HUDEP-2 (cell line): ENCODE measurements at regions not wholly inside any gene's neighbourhood (a gene's known extent, or its start where the extent isn't known, plus 50 kb on each side); places are given as distances from the start of the nearest gene placed in this dataset.
"Not testable (repeated sequence)": the region's sequence is repeated elsewhere in the genome, so short reads cannot be mapped to it uniquely, and the experiment has no call there.

Experiments used
- DNase-seq, 76 experiments: peaks; one replicate each; lab custom pipeline; 2025; ENCODE audit not compliant: unreplicated experiment in 76 of 76; lab: John Stamatoyannopoulos, UW

DNA sequence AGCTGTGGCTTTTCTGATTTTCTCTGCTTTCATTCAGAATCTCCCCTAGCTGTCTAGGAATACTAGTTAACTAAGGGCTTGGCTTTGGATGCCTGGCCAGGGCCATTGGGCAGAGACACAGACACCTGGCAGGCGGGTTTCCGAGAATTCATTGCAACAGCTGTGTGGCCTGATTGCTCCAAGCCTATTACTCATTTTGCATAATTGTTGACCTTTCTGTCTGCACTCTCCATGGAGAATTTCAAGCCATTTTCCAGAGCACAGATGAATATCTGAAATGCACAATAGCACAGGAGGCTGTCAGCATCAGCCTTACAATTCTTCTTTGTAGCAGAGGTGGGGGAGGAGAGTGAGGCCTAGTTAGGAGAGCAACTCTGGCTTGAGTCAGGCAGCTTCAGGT, 310.5 kb downstream of the DMAC1 start:
- DNase-seq, result no peak

DNA sequence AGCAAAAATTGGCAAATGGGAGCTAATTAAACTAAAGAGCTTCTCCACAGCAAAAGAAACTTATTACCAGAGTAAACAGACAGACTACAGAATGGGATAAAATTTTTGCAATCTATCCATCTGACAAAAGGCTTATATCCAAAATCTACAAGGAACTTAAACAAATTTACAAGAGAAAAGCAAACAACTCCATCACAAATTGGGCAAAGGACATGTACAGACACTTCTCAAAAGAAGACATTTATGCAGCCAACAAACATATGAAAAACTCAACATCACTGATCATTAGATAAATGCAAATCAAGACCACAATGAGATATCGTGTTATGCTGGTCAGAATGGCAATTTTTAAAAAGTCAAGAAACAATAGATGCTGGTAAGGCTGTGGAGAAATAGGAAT, 315.6 kb downstream of the DMAC1 start:
- not testable (repeated sequence) for DNase-seq

- DNase-seq, result no peak
Measured at GRCh38 chr9:7481570-7481969, 318.0 kb downstream of the DMAC1 start.

GRCh38 chr9:7479300-7479699, 320.3 kb downstream of the DMAC1 start:
- no peak for DNase-seq

GRCh38 chr9:7478646-7479045, 320.9 kb downstream of the DMAC1 start:
- DNase-seq, result no peak

GRCh38 chr9:7467186-7467585, 332.4 kb downstream of the DMAC1 start:
- DNase-seq, result no peak

DNA sequence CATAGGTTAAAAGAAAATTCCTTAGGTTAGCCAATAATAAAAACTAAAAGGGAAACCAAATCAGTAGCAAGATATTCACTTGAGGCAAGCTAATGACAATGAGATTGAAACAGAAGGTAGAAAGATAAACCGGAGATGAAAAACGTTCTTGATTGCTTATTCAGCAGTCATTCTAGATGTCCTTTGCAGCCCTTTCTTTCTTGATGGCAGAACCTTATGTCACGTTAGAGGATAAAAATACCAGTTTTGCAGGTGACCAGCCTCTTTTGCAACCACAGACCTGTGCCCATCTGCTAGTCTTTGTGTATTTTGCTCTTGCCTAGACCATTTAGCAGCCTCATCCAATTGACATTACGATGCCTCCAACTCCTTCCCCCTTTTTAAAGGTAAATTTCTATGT, 337.8 kb downstream of the DMAC1 start:
- DNase-seq, result no peak

- no peak for DNase-seq
Measured at GRCh38 chr9:7456793-7457530, 342.6 kb downstream of the DMAC1 start.

GRCh38 chr9:7456377-7456776, 343.2 kb downstream of the DMAC1 start:
- no peak for DNase-seq

DNA sequence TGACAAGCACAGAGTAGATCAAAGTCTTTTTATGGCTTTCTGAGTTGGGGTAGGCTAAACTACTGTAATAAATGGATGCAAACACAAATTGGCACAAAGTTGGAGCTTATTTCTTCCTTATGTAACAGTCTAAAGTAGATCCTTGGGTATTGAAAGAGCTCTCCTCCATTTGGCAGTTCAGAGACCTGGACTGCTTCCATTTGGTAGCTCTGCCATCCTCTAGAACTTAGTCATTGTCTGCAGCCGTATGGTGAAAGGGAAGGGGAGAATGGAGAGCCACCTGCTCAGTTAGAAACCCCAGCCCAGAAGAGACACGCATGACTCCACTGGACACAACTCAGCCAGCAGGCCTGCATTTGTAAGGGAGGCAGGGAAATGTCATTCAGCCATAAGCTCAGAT, 345.0 kb downstream of the DMAC1 start:
- no peak for DNase-seq

DNA sequence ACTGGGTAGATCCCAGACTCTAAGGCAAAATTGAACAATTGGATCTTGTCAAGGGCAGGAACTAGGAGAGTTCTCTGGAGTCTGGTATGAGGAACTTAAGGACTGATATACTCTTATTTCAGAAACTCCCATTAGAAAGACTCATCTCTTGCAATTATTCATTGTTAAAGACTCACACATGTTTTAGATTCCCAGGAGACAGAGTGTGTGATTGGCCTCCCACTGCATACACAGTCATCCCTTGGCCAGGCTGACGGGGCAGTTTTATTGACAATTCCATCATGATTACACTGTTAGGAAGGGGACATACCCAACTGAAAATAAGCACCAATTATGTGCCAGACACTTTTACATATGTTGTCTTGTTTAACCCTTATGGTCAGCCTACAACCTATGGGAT, 347.2 kb downstream of the DMAC1 start:
- DNase-seq, result no peak

DNA sequence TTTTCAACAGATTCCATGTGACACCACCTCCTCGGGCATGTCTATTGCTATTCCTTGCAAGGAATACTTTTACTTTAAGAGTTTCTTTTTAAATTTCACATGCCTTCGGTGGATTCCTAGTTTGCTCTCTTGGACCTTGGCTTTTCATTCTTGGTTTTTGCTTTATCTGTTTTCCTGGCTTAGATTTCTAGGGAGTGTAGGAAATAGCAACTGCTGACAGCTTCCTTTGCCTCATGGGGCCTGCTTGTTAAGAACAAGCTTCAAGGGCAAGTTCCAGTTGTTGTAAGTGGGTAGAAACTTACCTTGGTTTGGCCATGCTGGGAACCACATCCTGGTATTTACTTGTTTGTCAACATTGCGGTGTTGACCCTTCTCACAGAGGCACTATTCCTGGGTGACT, 348.5 kb downstream of the DMAC1 start:
- no peak for DNase-seq

GRCh38 chr9:7443541-7443940, 356.0 kb downstream of the DMAC1 start:
- no peak for DNase-seq

DNA sequence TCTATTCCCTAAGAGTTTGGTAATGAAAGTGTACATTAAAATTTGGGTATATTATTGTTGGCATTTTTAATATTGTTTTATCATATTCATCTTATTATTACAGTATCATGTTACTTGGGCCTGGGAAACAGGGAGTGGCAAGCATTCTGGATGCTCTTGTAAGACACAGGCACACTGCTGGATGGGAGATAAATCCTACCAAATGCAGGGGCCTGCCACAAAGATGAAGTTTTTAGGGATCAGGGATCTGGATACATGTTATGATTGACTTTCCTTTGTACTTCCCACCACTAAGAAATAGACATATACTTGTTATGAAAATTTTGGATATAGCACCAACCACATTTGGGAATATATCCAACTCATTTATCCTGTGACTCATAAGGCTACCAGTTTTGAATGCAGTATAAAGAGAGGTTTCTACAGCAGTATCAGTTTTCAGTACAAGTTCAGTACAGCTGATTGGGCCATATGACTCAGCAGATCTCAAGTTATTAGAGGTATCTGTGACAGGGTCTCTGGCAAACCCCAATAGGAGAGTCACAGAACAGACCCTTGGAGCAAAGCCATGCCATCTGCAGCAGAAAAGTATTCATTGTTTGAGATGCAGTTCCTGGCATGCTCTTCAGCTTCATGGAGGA, 360.1 kb downstream of the DMAC1 start:
- no peak for DNase-seq

- DNase-seq, result no peak
Measured at GRCh38 chr9:7436754-7437153, 362.8 kb downstream of the DMAC1 start.

DNA sequence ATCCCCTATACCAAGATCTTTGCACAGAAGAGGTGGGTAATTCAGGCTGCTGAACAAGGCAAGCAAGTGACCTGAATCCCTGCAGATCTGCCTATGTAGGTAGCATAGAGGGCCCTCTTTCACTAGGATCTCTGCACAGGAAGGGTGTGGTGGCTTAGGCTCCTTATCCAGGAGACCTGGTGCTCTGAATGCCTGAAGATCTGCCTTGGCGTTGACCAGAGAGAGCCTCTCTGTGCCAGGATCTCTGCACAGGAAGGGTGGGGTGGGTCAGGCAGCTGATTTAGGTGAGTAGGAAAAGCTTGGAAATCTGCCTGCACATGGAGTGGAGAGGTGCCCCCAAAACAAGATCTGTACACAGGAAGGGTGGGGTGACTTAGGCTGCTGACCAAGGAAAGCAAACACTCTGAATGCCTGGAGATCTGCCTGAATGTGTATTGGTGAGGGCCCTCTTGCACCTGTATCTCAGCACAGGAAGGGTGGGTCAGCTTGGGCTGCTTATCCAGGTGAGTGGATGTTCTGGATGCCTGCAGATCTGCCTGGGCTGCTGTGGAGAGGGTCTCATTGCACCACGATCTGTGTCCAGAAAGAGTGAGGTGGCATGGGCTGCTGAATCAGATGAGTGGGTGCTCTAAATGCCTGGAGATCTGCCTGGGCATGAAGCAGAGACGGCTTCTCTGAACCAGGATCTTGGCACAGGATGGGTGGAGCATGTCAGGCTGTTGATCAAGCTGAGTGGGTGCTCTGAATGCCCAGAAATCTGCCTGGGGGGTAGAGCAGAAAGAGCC, 365.9 kb downstream of the DMAC1 start:
- no peak for DNase-seq

GRCh38 chr9:7432989-7433388, 366.6 kb downstream of the DMAC1 start:
- DNase-seq, result no peak

DNA sequence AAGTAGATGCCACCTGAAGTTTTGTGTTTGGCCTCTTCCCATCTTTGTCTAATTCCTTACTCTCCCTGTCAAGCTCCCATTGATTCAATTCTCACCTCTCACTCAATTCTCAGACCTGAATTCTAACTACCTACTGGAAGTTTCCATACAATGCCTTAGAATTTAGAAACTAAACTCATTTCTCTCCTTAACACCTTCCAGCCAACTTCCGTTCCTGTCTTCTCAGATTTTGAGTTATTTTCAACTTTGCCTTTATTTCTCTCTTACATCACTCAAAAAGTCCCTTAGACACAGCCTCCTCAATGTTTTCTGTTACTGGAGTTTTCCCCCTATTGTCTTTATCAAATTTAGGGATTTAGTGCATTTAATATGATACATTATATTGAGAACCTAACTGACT, 382.2 kb downstream of the DMAC1 start:
- DNase-seq, result not testable (repeated sequence)

DNA sequence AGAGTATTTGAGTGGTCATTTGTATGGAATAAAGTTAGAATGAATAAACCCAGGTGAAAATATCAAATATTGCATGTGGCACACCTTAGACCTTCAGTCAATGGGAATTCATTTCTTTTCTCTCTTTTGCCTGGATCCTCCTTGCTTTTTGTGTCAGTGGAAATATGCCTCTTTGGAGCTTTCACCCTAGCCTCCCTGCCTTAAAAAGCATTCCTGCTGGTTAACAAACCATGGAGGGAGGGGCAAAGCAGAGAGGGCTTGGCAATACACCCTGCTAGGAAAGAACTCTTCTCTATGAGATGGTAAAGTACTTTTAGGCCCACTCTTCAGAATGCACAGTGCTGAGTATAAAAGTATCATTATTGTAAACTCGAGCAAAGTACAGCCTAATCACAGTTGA, 383.7 kb downstream of the DMAC1 start:
- no peak for DNase-seq

DNA sequence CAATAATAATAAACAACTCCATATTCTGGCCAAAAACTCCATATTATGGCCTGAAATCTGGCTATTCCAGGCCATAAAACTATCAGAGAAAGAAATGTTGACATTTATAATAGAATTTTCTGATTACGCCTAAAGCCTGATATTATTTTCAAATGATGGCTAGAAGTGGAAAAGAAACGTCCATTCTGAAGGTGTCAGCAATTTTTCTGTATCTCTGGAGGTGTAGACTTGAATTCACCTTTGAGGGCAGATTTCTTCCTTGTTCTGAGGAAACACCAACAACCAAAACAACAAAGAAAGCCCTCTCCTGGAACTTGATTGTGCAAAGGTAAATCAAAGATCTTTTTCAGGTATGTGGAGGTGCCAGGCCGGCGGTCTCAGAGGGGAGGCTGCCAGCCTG, 390.7 kb downstream of the DMAC1 start:
- no peak for DNase-seq

- DNase-seq, result no peak
Measured at GRCh38 chr9:7407246-7407645, 392.3 kb downstream of the DMAC1 start.
